AG20443 (cell line): ENCODE measurements at regions not wholly inside any gene's neighbourhood (a gene's known extent, or its start where the extent isn't known, plus 50 kb on each side); places are given as distances from the start of the nearest gene placed in this dataset.
"Not testable (repeated sequence)": the region's sequence is repeated elsewhere in the genome, so short reads cannot be mapped to it uniquely, and the experiment has no call there.

ENCODE experiments used
- DNase-seq: peaks from one replicate; pipeline ENCODE4 v3.0.0; 2012; ENCODE audit warnings: low spot score, mixed read lengths

DNA sequence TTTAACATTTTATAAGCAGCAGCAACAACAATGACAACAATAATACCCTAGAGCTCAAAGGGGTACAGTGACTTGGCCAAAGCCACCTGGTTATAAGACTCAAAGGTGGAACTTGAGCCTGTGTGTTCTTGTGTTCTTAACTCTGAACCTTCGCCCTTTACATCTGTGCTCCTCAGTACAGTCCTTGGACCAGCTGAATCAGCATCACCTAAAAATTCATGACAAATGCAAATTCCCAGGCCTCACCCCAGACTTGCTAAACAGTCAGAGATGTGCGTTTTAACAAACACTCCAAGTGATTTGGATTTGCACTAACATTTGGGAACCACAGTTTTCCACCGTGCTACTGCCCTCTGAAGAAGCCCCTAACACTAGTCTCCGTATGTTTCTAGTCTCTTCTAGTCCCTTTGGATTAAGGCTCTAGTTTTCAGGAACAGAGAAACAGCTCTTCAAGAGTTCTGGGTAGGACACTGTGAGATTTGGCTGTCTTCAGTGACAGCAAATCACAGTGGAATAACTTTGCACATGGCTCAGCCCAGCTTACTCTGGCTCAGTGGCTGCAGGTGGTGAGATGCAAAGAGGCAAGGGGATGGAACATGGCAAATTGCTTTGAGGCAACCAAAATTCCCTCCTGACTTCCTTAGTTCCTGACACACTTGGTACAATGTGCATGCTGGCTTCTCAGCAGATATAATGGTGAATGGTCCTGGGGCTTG is 151.0 kb upstream of the CDH11 start:
- no peak for DNase-seq

DNA sequence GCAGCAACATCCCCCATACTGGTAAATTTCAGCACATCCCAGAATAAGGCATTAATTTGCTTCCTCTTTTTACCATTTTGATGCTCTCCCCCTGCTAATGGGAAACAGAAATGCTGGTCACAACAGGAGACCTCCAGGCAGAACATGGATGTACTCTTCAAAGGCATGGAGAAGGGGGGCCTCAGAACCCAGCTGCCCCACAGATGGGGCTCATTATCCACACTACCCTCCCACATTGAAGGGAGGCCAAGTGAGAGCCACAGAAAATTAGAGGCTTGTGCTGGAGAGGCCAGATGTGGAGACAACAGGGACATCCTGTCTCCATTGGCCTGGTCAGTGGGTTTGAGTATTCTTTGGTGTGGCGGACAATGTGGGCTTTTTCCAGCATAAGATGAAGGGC is 150.1 kb upstream of the CDH11 start:
- no peak for DNase-seq

DNA sequence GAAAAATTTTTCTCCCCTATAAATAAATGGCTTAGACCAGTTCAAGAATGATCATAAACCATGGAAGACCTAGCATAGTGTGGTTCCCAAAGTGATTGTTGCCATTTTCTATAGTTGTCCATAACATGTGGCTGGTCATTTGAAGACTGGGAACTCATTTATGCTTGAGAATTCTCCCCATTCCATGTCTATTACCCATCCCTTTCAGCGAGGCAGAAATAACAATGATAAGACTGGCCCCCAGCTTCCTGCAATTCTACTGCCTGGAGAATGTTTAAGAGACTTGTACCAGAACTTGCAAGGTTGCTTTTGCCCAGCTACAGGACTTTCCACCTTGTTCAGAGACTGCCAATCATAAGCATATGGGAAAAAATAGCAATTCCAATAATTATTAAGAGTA is 146.5 kb upstream of the CDH11 start:
- DNase-seq, result no peak

DNA sequence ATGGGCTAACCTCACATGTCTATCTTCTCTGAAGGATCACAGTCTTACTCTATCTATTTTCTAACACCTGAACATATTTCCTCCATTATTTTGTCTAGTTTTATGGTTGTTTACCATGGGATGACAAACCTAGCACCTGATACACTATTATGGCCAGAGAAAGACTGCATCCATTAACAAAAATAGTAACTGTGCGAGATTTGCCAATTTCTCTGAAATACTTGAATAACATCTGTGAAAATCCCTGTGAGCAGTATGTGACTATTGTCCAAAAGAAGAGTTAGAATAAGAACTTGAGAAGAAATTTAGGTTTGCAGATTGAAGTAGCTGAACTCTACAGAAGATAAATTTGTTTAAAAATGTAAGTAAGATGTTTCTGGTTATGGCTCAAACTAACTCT is 142.0 kb upstream of the CDH11 start:
- DNase-seq, result no peak

DNA sequence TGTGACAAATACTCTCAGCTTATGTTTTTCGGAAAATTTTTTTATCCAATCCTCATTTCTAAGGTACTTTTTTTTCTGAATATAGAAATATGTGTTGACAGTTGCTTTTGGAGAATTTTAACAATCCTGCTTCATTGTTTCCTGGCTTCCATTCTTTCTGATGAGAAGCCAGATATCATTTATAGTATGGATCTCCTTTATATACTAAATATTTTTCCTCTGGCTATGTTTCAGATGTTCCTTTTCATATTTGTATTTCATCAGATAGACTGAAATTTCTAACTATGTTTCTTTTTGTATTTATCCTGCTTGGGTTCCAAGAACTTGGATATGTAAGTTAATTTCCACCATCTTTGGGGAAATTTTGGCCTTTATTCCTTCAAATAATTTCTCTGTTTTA is 138.9 kb upstream of the CDH11 start:
- no peak for DNase-seq

DNA sequence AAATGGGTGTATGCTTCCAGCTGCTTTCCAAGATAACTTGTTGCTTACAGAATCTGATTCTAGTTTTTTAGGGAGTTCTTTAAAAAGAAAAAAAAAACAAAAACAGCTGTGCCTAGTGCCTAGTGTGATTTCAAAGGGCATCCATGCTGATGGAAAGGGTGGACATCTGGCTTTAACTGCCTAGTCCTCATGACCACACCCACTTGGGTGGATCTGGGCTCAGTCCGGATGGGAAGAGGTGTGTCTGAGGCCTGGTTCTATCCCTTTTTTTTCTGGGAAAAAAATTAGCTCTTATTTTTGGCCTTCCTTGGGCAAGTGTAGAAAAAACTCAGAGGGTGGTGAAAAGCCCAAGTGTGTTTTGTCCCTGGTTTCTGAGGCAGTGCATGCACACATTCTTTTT is 132.3 kb upstream of the CDH11 start:
- DNase-seq, result peak; percentile 51

DNA sequence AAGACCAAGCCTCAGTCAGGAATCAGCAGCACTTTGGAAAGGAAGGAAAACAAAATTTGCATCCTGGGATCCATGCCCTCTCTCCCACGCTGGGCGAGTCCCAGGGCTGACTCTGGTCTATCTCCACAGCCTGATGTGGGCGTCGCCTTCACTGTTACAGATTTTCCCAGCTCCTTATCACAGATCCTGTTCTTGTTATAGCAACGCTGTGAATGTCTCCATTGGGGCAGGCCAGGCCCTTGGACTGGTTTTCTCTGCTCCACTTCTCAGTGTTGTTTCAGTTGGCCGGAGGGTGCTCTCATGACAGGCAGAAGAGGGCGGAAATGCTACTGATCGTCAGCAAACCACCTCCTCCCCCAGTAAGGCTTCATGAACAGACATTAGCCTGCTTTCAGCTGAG is 127.9 kb upstream of the CDH11 start:
- peak; percentile 67 for DNase-seq

DNA sequence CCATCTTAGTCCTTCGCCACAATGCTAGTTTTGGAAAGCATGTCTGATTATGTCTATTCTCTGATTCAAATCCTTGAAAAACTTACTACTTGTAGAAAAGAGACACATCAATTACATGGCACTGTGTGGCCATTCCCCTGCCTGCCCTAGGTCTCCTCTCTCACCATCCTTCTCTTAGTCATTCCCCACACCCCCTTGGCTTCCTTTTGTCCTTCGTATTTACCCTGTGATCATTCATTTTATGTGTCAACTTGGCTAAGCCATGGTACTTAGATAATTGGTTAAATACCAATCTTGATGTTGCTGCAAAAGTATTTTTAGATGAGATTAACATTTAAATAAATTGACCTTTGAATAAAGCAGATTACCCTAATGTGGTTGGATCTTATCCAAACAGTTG is 122.9 kb upstream of the CDH11 start:
- DNase-seq, result no peak

DNA sequence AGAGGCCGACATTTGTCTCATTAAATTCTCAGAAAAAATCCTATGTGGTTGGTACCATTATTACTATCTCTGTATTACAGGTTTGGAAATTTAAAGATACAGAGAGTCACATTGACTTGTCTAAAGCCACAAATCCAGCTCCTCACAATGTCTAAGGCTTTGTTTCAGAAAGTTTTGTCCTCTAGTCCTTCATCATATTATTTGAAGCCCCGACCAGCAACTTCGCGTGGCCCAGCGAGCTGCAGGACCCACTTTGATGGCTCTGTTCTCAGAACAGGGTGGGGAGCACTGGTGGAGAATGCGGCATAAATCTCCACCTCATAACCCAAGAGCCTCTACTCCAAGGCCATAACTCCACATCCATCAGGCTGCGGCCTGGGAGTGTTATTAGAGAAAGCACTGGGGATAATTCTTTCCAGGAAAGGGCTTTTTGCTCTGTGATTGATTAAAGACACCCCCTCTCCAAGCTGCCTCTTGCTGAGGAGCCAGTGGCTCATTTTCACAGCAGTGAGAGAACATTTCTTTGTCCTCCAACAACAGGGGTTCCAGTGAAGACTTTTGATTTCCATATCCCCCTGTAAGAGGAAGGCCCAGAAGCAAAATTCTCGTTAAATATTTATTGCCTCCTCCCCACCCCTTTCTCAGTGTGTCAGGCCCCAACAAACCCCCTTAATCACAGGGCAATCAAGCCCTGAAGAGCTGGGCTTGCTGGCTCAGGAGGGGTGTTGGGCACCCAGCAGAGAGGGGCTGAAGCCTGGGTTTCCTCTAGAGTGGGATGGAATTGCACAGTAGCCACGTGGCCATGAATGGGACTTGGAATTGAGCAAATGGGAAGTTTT is 113.7 kb upstream of the CDH11 start:
- DNase-seq, result no peak

DNA sequence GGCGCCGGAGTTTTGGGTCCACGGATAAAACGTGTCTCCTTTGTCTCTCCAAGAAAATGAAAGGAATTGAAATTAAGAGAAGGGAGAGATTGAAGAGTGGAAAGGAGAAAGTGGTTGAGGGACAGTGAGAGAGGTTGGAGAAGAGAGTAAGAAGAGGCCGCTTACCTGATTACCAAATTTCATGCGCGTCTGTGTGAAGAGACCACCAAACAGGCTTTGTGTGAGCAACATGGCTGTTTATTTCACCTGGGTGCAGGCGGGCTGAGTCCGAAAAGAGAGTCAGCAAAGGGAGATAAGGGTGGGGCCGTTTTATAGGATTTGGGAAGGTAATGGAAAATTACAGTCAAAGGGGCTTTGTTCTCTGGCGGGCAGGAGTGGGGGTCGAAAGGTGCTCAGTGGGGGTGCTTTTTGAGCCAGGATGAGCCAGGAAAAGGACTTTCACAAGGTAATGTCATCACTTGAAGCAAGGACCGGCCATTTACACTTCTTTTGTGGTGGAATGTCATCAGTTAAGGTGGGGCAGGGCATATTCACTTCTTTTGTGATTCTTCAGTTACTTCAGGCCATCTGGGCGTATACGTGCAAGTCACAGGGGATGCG is 113.0 kb upstream of the CDH11 start:
- DNase-seq, result not testable (repeated sequence)

DNA sequence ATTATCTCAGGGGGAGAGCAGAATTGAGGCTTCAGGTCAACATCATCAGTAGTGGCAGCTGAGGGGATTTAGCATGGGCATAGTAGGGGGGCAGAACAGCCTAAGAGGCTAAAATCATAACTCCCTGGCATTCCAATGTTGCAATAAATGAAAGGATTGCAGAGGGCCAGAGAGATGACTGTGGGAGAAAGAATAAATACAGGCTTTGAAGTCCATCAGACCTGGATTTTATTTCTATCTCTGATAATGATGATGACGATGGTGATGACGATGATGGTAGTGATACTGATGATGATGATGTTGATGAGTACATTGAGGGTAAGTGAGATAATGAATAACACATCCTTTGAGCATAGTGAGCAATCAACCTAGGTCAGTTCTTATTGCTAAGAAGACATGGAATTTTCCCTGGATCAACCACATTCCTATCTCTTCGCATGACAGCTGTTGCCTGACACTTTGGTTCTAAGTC is 107.4 kb upstream of the CDH11 start:
- peak; percentile 49 for DNase-seq

DNA sequence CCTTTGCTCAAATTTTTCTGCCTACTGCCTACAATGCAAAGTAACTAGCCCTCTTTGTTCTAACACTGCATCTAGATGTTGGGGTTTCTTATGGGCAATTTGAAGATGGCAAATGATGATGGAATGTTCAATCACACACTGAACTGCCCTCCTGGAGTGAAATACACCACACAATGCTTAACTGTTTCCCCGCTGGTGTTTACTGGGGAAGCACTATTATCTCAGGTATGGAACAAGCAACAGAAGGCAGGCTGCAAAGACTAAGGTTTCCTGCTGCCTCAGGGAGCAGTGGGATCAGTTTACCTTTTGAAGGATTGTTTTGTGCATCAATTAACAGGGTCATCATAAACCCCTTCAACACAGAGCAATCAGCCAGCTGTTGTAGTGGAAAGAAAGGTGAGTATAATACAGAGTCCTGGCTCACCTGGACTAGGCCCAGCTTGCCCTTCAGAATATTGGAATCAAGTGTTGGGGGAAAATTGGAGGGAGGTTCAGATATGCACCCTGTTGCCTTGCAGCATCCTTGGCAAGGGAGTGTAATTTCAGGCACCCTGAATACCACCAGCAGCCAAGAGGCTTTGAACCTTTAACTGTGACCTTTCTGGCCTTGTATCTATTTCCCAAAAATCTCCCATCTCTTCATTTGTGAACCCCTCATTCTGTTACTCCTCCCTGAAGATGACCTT is 105.4 kb upstream of the CDH11 start:
- no peak for DNase-seq

DNA sequence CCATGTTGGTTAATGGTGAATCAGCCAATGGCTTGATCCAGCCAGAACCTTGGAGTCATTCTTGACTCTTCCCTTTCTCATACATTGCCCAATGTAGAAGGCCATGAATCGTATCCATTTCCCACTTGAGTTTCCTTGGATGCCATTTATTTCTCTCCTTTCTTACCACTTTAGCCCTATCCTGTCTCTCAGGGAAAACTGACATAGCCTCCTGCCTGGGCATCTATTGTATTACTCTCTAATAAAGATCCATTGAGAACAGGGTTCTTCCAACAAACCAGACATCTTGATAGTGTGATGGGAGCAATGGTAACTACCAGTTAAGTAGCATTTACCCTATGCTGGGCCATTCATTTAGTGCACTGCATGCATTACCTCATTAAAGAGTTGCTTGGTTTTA is 104.2 kb upstream of the CDH11 start:
- no peak for DNase-seq

DNA sequence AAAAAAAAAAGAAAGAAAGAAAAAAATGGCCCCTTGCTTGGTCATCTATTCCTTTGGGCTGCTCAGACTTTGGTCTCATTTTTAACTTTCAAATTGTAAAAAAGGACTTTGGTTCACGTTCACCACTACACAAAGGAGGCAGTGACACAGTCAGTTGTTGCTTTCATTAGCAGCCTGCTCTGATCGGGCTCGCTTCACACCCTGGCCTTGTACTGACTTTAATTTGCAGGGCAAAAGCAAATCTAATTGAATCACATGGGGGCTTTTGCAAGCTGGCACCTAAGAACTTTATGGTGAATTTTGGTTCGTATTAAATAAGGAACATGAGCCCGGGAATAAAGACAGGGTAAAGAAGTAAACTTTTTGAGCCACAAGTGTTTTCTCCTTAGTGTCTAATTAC is 103.6 kb upstream of the CDH11 start:
- DNase-seq, result no peak

DNA sequence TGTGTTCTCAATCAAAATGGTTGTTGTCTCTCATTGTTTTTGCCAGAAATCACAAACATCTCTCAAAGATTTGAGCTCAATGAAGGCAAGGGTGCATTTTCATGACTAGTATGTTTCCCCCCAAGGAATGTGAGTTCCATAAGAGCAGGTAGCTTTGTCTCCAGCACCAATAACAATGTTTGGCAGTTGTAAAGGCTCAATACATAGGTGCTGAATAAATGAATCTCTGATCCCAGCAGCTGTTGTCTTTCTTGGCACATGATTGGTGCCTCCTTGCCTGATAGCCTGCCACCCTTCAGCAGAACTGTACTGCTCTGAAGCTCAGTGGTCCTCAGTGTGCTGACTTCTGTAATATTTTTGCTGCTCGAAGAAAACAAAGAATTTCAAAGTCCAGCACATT is 103.1 kb upstream of the CDH11 start:
- no peak for DNase-seq

DNA sequence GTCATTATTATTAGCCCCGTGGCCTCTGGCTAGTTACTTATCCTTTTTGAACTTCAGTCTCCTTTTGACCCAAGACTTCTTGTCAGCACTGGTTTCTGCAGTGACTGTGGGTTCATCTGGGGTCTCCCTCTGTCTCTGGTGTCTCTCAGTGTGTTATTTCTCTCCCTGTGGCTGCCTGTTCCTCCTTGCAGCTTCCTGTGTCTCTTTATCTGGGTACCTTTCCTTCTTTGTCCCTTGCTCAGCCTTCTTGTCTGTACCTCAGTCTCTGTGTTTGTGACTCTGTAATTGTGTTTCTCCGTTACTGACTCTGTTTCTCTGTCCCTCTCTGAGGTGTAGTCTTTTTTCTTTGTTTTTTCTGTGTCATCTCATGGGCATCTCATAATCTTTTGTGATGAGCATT is 102.6 kb upstream of the CDH11 start:
- no peak for DNase-seq

DNA sequence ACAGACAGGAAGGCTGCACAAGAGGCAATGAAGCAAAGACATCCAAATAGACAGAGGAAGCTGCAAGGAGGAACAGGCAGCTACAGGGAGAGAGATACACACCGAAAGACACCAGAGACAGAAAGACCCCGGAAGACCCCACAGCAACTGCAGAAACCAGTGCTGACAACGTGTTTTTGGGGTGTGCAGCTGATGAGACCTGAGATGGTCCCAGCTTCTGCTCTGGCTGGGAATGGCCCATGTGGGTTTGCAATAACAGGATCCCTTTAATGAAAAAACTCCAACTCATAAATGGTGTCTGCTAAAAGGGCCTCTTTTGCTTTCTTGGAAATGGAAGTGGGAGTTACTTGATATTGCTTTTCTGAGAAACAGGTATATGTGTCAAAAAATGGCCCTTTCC is 101.5 kb upstream of the CDH11 start:
- no peak for DNase-seq

DNA sequence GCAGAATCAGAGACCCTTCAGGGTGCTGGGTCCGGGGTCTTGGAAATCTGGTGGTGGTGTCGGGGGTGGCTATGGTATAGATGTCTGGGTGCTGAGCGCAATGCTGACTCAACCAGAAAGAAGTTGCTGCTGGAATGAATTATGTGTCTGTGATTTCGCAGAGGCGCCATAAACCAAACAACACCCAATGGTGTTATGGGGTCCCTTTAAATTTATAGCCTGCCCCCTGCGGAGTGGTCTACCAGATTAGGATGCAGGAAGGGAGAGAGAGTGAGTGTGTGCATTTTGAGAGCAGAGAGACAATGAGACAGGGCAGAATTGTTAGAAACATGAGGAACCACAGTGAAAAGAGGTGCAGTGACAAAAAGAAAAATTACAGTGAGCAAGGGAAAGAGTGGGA is 100.7 kb upstream of the CDH11 start:
- no peak for DNase-seq

DNA sequence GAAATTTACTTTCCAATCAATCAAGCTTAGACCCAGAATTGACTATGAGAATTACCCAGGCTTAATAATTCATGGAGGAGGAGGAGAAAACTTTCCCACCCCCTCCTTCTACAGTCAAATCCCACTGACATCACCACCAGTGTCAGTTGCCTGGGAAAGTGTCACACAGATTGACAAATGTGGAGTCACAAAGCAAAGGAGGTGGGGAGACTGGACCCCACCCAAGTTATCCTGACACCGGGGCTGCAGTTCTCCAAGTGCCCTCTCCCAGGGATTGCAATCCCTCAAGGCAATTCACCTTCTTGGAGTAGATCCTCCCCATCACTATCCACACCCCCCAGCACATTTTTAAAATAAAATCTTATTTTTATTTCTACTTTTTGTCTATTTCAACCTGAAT is 100.2 kb upstream of the CDH11 start:
- no peak for DNase-seq

DNA sequence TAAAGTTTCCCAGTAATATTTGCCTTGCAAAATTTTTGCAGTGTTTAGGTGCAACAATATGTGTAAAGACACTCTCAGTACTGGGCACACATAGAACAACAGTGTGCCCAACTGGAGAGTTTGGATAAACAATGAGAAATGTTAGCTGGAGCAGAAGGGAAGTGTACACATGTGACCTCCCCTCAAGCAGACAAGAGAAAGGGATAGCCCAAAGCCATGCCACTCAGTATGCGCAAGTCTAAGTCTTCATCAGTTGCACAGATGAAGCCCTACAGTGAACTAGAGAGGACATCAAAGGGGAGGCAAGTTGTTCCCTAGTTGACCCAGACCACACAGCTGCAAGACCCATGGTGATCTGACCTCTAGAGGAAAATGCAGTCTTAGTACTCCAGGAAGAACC is 97.9 kb upstream of the CDH11 start:
- DNase-seq, result no peak

DNA sequence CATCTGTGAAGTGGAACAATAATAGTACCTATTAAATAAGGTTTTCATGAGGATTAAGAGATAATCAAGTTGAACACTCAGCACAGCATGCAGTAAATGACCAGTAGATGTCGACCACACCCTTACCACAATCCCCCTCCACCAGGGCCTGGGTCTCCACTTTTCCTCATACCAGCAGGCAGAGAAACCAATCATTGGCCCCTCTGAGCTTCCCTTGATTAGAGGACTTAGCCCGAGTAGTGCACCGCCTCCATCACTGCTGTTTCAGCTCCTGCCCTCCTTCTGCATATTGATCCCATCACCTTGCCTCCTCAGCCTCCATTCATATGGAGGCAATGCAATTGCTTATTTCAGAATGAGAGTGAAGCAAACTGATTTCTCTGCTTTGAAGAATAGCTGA is 96.5 kb upstream of the CDH11 start:
- no peak for DNase-seq

DNA sequence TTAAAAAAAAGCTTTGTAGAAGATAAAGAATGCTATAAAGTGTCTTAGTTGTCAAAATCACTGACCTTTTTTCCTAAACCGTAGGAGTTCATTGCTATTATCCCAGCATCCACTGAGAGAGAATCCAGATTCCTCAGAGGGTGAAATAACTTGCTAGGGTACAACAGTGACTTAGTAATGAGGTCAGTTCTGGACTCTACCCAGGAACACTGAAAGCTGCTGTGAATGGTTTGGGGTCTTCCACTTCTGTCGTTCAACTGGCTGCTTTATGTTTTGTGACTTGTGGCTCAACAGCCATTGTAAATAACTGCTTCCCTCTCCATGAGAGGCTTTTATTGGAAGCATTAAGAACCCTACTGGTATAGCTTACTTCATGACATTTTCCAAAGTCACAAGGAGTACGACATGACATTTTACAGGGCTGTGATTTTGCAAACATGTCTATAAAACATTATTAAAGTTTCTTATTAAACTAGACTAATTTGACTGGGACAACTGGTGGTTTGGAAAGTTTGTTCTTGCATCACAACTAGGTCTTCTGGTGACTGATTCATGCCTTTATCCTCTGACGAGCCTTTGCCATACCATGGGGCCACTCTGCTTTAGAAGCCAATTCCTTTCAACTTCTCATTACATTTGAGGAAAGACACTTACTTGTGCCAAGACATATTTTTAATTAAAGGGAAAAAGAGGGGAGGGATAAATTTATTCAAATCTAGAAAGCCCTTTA is 92.2 kb upstream of the CDH11 start:
- DNase-seq, result peak; percentile 30
